ENCODE measurements at regions not wholly inside any gene's neighbourhood (a gene's known extent, or its start where the extent isn't known, plus 50 kb on each side); places are given as distances from the start of the nearest gene placed in this dataset.

DNA sequence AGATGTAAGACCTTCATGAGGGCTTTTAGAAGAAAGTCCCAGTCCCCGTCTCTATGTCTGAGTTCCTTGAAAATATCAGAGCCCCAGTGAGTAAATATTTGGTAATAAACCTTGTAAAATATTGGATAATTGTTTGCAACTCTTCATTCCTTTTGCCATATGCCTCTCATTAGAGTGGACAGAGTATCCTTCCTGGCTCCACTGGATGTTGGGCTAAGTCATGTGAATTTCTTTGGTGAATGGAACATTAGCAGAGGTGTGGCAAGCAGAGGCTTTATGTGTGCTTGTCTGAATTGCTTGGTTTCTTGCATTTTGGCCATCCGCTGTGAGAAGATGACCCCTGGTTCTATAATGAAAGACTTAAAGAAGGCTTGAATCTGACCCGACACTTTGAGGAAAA, 490.3 kb downstream of the METTL15 start:
- H3K27me3 Mint-ChIP-seq (ENCODE audit: low read depth), result peaks cover 7% of the 10 kb centered on the region
- H3K4me1 Mint-ChIP-seq, result no peaks in the 10 kb centered on the region
- no peak overlapping the region for H3K4me3 Mint-ChIP-seq
- DNase-seq (ENCODE audit: low read depth, low spot score), result no peak
- no peaks in the 10 kb centered on the region for H3K36me3 Mint-ChIP-seq (ENCODE audit: low read depth)
- H3K27ac Mint-ChIP-seq (ENCODE audit: unreplicated experiment), result no peak overlapping the region
- TF ChIP-seq, protein P1, sequence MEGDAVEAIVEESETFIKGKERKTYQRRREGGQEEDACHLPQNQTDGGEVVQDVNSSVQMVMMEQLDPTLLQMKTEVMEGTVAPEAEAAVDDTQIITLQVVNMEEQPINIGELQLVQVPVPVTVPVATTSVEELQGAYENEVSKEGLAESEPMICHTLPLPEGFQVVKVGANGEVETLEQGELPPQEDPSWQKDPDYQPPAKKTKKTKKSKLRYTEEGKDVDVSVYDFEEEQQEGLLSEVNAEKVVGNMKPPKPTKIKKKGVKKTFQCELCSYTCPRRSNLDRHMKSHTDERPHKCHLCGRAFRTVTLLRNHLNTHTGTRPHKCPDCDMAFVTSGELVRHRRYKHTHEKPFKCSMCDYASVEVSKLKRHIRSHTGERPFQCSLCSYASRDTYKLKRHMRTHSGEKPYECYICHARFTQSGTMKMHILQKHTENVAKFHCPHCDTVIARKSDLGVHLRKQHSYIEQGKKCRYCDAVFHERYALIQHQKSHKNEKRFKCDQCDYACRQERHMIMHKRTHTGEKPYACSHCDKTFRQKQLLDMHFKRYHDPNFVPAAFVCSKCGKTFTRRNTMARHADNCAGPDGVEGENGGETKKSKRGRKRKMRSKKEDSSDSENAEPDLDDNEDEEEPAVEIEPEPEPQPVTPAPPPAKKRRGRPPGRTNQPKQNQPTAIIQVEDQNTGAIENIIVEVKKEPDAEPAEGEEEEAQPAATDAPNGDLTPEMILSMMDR (conservative IDR thresholded peaks at IDR 0.05), result no peak
- H3K9me3 Mint-ChIP-seq, result peaks cover 3% of the 10 kb centered on the region

DNA sequence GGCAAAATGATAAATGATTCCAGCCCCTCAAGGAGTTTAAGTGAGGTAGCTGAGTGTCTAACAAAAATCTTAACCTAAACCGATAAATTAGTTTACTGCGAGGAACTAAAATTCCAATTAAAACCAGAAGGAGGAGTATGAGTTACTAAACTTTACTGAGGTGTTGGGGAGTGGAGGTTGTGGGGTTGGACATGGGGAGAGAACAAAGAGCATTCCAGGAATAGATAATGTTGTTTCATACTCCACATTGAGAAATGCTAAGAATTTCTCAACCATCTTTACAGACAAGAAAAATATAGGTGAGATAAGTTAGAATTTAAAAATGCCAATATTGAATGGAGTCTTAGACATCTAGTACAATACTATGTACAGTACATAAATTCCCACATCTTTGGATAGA, 488.6 kb downstream of the METTL15 start:
- Mint-ChIP-seq H3K9me3 (peaks cover 3% of the 10 kb centered on the region), H3K36me3 (ENCODE audit: low read depth) (no peaks in the 10 kb centered on the region), H3K4me1 (no peaks in the 10 kb centered on the region), H3K27ac (ENCODE audit: unreplicated experiment) (no peak overlapping the region), H3K4me3 (no peak overlapping the region), H3K27me3 (ENCODE audit: low read depth) (peaks cover 7% of the 10 kb centered on the region)
- no peak for DNase-seq (ENCODE audit: low read depth, low spot score)
- TF ChIP-seq, protein P1 (conservative IDR thresholded peaks at IDR 0.05), result no peak

DNA sequence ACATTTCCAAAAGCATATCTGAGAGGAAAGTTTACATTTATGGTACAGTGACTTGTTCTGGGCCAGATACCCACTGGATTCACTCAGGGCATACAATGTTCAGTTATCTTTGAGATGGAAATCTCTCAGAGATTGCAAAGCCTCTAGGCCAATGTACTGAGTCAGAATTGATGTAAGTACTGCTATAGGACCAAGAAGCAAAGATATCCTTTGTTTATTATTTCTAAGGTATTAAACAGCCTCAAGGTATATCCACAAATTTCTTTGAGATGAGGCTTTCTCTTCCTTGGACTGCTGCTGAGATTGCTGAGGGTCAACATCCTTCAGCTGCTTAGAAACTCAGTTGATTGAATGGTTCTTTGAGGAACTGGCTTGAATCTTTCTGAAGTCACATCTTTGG, 484.0 kb downstream of the METTL15 start:
- H3K4me3 Mint-ChIP-seq, result no peak overlapping the region
- no peaks in the 10 kb centered on the region for H3K4me1 Mint-ChIP-seq
- TF ChIP-seq, protein P1 (conservative IDR thresholded peaks at IDR 0.05), result no peak
- H3K27me3 Mint-ChIP-seq (ENCODE audit: low read depth), result peaks cover 9% of the 10 kb centered on the region
- DNase-seq (ENCODE audit: low read depth, low spot score), result no peak
- no peak overlapping the region for H3K27ac Mint-ChIP-seq (ENCODE audit: unreplicated experiment)
- no peaks in the 10 kb centered on the region for H3K36me3 Mint-ChIP-seq (ENCODE audit: low read depth)
- H3K9me3 Mint-ChIP-seq, result peaks cover 3% of the 10 kb centered on the region

DNA sequence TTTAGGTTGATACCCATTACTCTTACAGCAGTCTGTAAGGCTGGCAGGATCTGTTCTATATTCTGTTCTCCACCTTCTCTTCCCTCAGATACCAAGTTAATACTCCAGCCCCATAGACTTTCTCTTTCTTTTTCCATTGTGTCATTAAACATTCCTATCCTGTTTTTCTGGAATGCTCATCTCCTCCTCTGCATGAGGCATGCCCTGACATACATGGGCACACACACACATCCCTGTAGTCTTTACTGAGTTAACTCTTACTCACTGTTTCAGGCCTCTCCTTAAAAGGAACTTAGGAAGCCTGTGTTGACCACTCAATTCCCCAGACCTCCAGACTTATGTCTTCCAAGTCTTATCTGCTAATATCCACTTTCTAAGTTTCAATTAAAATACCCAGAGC, 476.8 kb downstream of the METTL15 start:
- Mint-ChIP-seq H3K27me3 (ENCODE audit: low read depth) (peaks cover 2% of the 10 kb centered on the region), H3K4me3 (no peak overlapping the region)

DNA sequence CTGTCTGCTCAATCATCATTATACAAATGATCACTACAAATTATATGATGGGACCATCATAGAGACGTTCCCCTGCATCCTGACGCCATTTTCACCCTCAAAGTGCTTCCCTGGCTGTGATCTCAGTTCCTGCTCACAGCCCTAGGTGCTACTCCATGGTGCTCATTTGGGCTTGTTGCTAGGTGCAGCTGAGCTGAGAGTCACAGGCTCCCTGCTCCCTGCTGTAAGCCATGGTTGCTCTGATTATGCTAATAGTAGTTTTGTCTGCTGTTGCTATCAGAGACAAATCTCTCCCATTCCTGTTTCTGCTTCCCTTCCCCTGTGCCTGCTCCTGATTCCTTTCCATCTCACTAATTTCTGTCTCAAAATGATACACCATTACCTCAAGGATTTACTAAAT, 474.3 kb downstream of the METTL15 start:
- TF ChIP-seq, protein P1 (conservative IDR thresholded peaks at IDR 0.05), result no peak
- Mint-ChIP-seq H3K27ac (ENCODE audit: unreplicated experiment) (no peak overlapping the region), H3K9me3 (no peaks in the 10 kb centered on the region), H3K27me3 (ENCODE audit: low read depth) (peaks cover 2% of the 10 kb centered on the region), H3K4me1 (no peaks in the 10 kb centered on the region), H3K36me3 (ENCODE audit: low read depth) (no peaks in the 10 kb centered on the region), H3K4me3 (no peak overlapping the region)
- DNase-seq (ENCODE audit: low read depth, low spot score), result no peak

More for the DNA sequence above, 476.8 kb downstream of the METTL15 start:
- no peak for DNase-seq (ENCODE audit: low read depth, low spot score)
- TF ChIP-seq, protein P1 (conservative IDR thresholded peaks at IDR 0.05), result no peak
- Mint-ChIP-seq H3K27ac (ENCODE audit: unreplicated experiment) (no peak overlapping the region), H3K4me1 (no peaks in the 10 kb centered on the region), H3K9me3 (no peaks in the 10 kb centered on the region), H3K36me3 (ENCODE audit: low read depth) (no peaks in the 10 kb centered on the region)
